Endothelial cell of hepatic sinusoid (primary cell): ENCODE measurements at regions not wholly inside any gene's neighbourhood (a gene's known extent, or its start where the extent isn't known, plus 50 kb on each side); places are given as distances from the start of the nearest gene placed in this dataset.

Experiments
- in situ Hi-C: cut with HindIII; loops from 2 replicates; pipeline ENCODE4 v1.10.0; 2017; ENCODE audit warnings: low sequenced_read_pairs

- in situ Hi-C loops = no loop called here
Observed at GRCh38 chr6:169905041-169905807, 153.8 kb downstream of the ERMARD start.

GRCh38 chr6:169904051-169904922, 152.9 kb downstream of the ERMARD start:
- in situ Hi-C loops = no loop called here

GRCh38 chr6:169903122-169903521, 151.7 kb downstream of the ERMARD start:
- in situ Hi-C loops = no loop called here

- in situ Hi-C loops = no loop called here
Observed at GRCh38 chr6:169902604-169903003, 151.2 kb downstream of the ERMARD start.

- in situ Hi-C loops = no loop called here
Observed at GRCh38 chr6:169902070-169902469, 150.6 kb downstream of the ERMARD start.

GRCh38 chr6:169899481-169900145, 148.2 kb downstream of the ERMARD start:
- in situ Hi-C loops = no loop called here

- in situ Hi-C loops = no loop called here
Observed at GRCh38 chr6:169898788-169899480, 147.5 kb downstream of the ERMARD start.

GRCh38 chr6:169897601-169898358, 146.4 kb downstream of the ERMARD start:
- in situ Hi-C loops = no loop called here

- in situ Hi-C loops = no loop called here
Observed at GRCh38 chr6:169896826-169897456, 145.5 kb downstream of the ERMARD start.

- in situ Hi-C loops = no loop called here
Observed at GRCh38 chr6:169895926-169896761, 144.7 kb downstream of the ERMARD start.

- in situ Hi-C loops = loop anchor here (5.0 kb wide), 1 partner anchor 37 kb away; no protein-coding TSS in a partner anchor
Observed at GRCh38 chr6:169895000-169895759, 143.8 kb downstream of the ERMARD start.

GRCh38 chr6:169894377-169894960, 143.0 kb downstream of the ERMARD start:
- in situ Hi-C loops = loop anchor here (5.0 kb wide), 1 partner anchor 38 kb away; no protein-coding TSS in a partner anchor

GRCh38 chr6:169893624-169894023, 142.2 kb downstream of the ERMARD start:
- in situ Hi-C loops = loop anchor here (5.0 kb wide), 1 partner anchor 39 kb away; no protein-coding TSS in a partner anchor

- in situ Hi-C loops = loop anchor here (5.0 kb wide), 1 partner anchor 40 kb away; no protein-coding TSS in a partner anchor
Observed at GRCh38 chr6:169891846-169892245, 140.4 kb downstream of the ERMARD start.

GRCh38 chr6:169891421-169891820, 140.0 kb downstream of the ERMARD start:
- in situ Hi-C loops = loop anchor here (5.0 kb wide), 1 partner anchor 41 kb away; no protein-coding TSS in a partner anchor

- in situ Hi-C loops = loop anchor here (5.0 kb wide), 1 partner anchor 41 kb away; no protein-coding TSS in a partner anchor
Observed at GRCh38 chr6:169890901-169891300, 139.5 kb downstream of the ERMARD start.

- in situ Hi-C loops = loop anchor here (5.0 kb wide), 1 partner anchor 42 kb away; no protein-coding TSS in a partner anchor
Observed at GRCh38 chr6:169890049-169890448, 138.6 kb downstream of the ERMARD start.
